ENCODE measurements at regions not wholly inside any gene's neighbourhood (a gene's known extent, or its start where the extent isn't known, plus 50 kb on each side); places are given as distances from the start of the nearest gene placed in this dataset.

DNA sequence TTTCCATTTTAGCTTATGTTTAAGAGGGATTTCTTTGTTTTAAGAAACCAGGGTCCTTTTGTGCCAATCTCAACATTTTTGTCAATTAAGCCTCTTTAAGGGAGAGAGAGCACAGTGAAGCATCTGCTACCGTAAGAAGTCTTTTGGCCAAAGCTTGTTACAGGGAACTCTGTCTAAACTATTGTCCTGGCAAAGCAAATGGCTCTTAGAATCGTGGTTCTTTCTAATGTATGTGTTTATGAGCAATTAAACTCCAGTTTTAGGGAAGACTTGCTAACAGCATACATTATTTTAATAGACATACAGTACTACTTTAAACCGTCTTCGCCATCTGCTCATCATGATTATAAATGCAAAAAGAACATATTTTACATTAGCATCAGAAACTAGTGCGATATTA is 202.1 kb downstream of the CDCA7 start:
- TF ChIP-seq, protein P1, sequence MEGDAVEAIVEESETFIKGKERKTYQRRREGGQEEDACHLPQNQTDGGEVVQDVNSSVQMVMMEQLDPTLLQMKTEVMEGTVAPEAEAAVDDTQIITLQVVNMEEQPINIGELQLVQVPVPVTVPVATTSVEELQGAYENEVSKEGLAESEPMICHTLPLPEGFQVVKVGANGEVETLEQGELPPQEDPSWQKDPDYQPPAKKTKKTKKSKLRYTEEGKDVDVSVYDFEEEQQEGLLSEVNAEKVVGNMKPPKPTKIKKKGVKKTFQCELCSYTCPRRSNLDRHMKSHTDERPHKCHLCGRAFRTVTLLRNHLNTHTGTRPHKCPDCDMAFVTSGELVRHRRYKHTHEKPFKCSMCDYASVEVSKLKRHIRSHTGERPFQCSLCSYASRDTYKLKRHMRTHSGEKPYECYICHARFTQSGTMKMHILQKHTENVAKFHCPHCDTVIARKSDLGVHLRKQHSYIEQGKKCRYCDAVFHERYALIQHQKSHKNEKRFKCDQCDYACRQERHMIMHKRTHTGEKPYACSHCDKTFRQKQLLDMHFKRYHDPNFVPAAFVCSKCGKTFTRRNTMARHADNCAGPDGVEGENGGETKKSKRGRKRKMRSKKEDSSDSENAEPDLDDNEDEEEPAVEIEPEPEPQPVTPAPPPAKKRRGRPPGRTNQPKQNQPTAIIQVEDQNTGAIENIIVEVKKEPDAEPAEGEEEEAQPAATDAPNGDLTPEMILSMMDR (IDR thresholded peaks at IDR 0.05; ENCODE audit: insufficient read depth, missing control alignments): no peak

DNA sequence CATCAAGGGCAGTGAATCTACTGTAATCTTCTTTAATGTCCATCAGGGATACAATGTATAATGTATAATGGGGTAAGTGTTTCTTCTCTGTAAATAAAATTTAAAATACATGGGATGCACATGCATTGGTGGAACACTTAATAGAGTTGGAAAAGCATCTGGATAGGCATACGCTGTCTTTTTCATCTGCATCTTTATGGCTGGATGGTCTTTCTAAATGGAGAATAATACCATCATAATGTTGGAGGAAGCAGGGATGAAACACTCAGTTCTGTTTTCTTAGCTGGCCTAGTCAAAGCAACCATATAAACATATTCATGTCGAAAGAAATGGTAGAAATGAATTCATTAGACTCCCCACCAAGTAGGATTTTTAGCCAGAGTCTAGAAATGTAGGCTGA is 202.8 kb downstream of the CDCA7 start:
- no peak for DNase-seq (ENCODE audit: insufficient read length, low spot score)
- TF ChIP-seq, protein P1 (IDR thresholded peaks at IDR 0.05; ENCODE audit: insufficient read depth, missing control alignments): no peak
- FAIRE-seq: no peak

More for the DNA sequence above, 202.1 kb downstream of the CDCA7 start:
- FAIRE-seq (no peak), DNase-seq (ENCODE audit: insufficient read length, low spot score) (no peak)

DNA sequence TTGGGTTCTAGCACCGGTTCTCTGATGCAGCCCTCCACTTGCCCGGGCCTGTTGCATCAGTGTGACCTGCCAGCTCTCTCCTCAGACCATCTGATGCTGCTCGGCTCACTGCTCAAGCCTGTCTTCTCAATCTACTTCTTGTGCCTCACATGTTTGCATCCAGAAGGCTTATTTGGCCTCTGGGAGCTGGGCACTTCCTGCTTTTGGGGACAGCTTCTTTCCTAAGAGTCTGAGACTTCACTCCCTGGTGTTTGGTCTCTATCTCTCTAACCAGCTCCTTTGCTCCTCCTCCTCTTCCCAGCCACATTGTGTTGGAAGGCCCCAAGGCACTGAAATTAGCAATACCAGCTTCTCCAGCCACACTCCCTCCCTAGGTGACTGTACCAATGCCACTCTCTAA is 212.8 kb downstream of the CDCA7 start:
- no peak for DNase-seq (ENCODE audit: insufficient read length, low spot score)
- no peak for FAIRE-seq
- TF ChIP-seq, protein P1 (IDR thresholded peaks at IDR 0.05; ENCODE audit: insufficient read depth, missing control alignments): no peak

DNA sequence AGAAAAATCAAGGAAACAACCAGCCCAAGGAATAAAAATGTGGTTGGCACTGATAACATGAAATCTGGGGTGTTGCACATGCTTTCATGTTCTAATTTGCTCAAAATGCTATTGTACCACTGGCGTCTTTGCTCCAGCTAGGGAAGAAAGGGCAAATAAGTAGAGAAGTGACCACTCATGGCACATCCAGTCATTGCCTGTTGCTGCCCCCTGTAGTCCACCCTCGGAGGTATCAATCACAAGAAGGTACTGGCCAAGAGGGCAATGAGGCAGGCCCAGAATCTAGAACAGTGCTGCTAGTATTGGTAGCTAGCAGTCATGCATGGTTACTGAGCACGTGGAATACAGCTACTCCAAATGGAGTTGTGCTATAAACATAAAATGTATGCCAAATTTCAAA is 213.4 kb downstream of the CDCA7 start:
- FAIRE-seq (no peak), DNase-seq (ENCODE audit: insufficient read length, low spot score) (no peak)
- TF ChIP-seq, protein P1 (IDR thresholded peaks at IDR 0.05; ENCODE audit: insufficient read depth, missing control alignments): peak; percentile 29

DNA sequence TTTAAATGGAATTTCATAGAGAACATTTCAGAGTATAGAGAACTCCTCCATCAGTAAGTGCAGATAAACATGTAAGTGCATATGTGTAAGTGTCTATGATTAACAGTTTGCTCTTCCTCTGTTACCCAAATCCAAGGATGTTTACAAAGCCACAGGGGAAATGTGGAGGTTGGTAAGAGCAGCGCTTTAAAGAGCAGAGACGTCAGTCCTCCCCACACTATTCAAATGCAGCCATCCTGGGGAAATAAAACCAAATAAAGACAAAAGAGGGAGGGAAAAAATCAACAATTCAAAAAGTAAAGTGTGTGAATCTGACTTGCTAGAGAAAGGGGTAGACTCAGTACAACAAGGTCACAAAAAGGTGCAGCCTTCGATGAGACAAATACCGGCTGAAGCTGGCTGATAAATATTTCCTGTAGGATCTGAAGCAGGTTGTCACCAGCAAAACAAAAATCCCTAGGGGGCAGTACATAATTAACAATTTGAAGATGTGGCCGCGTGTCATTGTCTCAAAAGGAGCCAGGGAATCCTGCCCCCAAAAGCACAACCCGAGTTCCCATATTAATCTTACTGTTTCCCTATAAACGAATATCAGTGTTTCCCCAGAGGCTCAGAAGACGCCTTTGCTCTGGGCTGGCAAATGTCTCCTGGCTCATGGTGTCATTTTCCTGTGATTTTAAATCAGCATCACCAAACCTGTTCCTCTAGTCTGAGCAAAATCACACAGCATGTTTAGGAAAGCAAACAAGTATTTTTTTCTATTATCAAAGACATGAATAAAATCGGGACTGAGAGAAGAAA is 216.5 kb downstream of the CDCA7 start:
- FAIRE-seq: peak; percentile 73
- TF ChIP-seq, protein P1 (IDR thresholded peaks at IDR 0.05; ENCODE audit: insufficient read depth, missing control alignments): peak; percentile 47

DNA sequence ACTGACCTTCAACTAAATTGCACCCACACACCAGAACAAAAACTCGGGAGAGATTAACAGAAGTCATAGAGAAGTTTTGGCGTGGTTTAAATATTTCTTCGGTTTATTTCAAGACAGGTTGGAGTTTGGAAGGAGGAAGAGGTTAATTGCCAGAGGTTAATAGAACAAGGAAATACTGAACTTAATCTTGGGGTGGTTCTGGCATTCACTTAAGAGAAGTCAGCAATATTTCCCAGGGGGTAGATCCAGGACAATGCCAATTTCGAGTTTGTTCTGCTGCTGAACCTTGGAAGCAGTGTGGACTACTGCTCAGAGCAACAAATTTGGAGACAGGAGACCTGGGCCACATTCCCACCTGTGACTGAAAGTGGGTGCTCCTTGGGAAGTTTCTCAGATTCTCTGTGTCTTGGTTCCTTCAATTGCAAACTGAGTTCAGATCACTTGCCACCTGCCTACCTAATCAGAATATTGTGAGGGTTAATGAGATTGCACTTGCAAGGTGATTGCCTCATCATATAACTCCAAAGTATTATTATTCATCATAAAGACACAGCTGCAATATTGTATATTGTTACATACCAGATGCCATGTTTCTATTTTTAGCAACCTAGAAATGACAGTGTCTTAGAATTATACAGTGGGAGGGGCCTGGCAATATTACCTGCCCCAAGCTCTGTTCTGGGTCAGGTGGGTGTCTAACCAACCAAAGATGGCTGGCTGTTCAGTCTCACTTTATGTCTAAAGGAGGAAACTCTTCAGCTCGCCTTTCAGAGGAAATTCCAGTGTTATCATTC is 217.4 kb downstream of the CDCA7 start:
- TF ChIP-seq, protein P1 (IDR thresholded peaks at IDR 0.05; ENCODE audit: insufficient read depth, missing control alignments): no peak
- FAIRE-seq (no peak), DNase-seq (ENCODE audit: insufficient read length, low spot score) (no peak)

More for the DNA sequence above, 216.5 kb downstream of the CDCA7 start:
- no peak for DNase-seq (ENCODE audit: insufficient read length, low spot score)
